ENCODE measurements at regions not wholly inside any gene's neighbourhood (a gene's known extent, or its start where the extent isn't known, plus 50 kb on each side); places are given as distances from the start of the nearest gene placed in this dataset.

- no peaks in the 10 kb centered on the region for H3K9me3 ChIP-seq
- H3K27me3 ChIP-seq, result no peaks in the 10 kb centered on the region
- no peak overlapping the region for H3K4me3 ChIP-seq
- no peaks in the 10 kb centered on the region for H3K4me1 ChIP-seq
- no peaks in the 10 kb centered on the region for H3K36me3 ChIP-seq
- TF ChIP-seq POLR2AphosphoS5 (IDR thresholded peaks at IDR 0.05; ENCODE audit: insufficient read depth in 1 of 2, low read depth in 1 of 2) (no peak), CTCF (IDR thresholded peaks at IDR 0.05) (no peak), POLR2A (IDR thresholded peaks at IDR 0.05) (no peak)
- intact Hi-C loops (cut with DNase I), result no loop called here
- DNase-seq (ENCODE audit: extremely low spot score in 2 of 2), result no peak
- H3K27ac ChIP-seq, result no peak overlapping the region
Observed at GRCh38 chr2:479490-480176, 191.7 kb upstream of the ALKAL2 start.

- H3K4me1 ChIP-seq, result no peaks in the 10 kb centered on the region
- no peak for TF ChIP-seq CTCF (IDR thresholded peaks at IDR 0.05)
- TF ChIP-seq POLR2AphosphoS5 (IDR thresholded peaks at IDR 0.05; ENCODE audit: insufficient read depth in 1 of 2, low read depth in 1 of 2), result no peak
- no peak for TF ChIP-seq POLR2A (IDR thresholded peaks at IDR 0.05)
- no peak overlapping the region for H3K4me3 ChIP-seq
- intact Hi-C loops (cut with DNase I), result no loop called here
- no peaks in the 10 kb centered on the region for H3K36me3 ChIP-seq
- H3K9me3 ChIP-seq, result no peaks in the 10 kb centered on the region
- DNase-seq (ENCODE audit: extremely low spot score in 2 of 2), result peak in 1 of 2 donors; percentile 34
- no peak overlapping the region for H3K27ac ChIP-seq
- H3K27me3 ChIP-seq, result no peaks in the 10 kb centered on the region
Observed at GRCh38 chr2:479031-479430, 191.1 kb upstream of the ALKAL2 start.

GRCh38 chr2:471560-471959, 183.7 kb upstream of the ALKAL2 start:
- no peak for TF ChIP-seq POLR2AphosphoS5 (IDR thresholded peaks at IDR 0.05; ENCODE audit: insufficient read depth in 1 of 2, low read depth in 1 of 2)
- no peak for TF ChIP-seq CTCF (IDR thresholded peaks at IDR 0.05)
- no peak for TF ChIP-seq POLR2A (IDR thresholded peaks at IDR 0.05)
- Histone ChIP-seq H3K27ac (no peak overlapping the region), H3K36me3 (no peaks in the 10 kb centered on the region), H3K4me3 (no peak overlapping the region), H3K9me3 (no peaks in the 10 kb centered on the region), H3K4me1 (peaks cover 7% of the 10 kb centered on the region), H3K27me3 (peaks cover 6% of the 10 kb centered on the region)
- DNase-seq (ENCODE audit: extremely low spot score in 2 of 2), result no peak
- intact Hi-C loops (cut with DNase I), result no loop called here

GRCh38 chr2:469514-469913, 181.6 kb upstream of the ALKAL2 start:
- no peak for TF ChIP-seq POLR2AphosphoS5 (IDR thresholded peaks at IDR 0.05; ENCODE audit: insufficient read depth in 1 of 2, low read depth in 1 of 2)
- peaks cover 7% of the 10 kb centered on the region for H3K4me1 ChIP-seq
- H3K27me3 ChIP-seq, result peaks cover 6% of the 10 kb centered on the region
- intact Hi-C loops (cut with DNase I), result no loop called here
- no peaks in the 10 kb centered on the region for H3K9me3 ChIP-seq
- no peaks in the 10 kb centered on the region for H3K36me3 ChIP-seq
- no peak overlapping the region for H3K4me3 ChIP-seq
- DNase-seq (ENCODE audit: extremely low spot score in 2 of 2), result no peak
- H3K27ac ChIP-seq, result no peak overlapping the region

- peaks cover 6% of the 10 kb centered on the region for H3K27me3 ChIP-seq
- H3K4me1 ChIP-seq, result peaks cover 7% of the 10 kb centered on the region
- intact Hi-C loops (cut with DNase I), result no loop called here
- DNase-seq (ENCODE audit: extremely low spot score in 2 of 2), result no peak
- no peaks in the 10 kb centered on the region for H3K9me3 ChIP-seq
- no peaks in the 10 kb centered on the region for H3K36me3 ChIP-seq
- no peak overlapping the region for H3K27ac ChIP-seq
- H3K4me3 ChIP-seq, result peak overlapping the region in 1 of 2 donors; percentile 28
- TF ChIP-seq CTCF (IDR thresholded peaks at IDR 0.05), result no peak
- TF ChIP-seq POLR2A (IDR thresholded peaks at IDR 0.05), result no peak
- TF ChIP-seq POLR2AphosphoS5 (IDR thresholded peaks at IDR 0.05; ENCODE audit: insufficient read depth in 1 of 2, low read depth in 1 of 2), result no peak
Observed at GRCh38 chr2:468648-469336, 180.9 kb upstream of the ALKAL2 start.

Data from vagina (tissue), 2 donors.